GM18505 (cell line): ENCODE measurements at regions not wholly inside any gene's neighbourhood (a gene's known extent, or its start where the extent isn't known, plus 50 kb on each side); places are given as distances from the start of the nearest gene placed in this dataset.
"Not testable (repeated sequence)": the region's sequence is repeated elsewhere in the genome, so short reads cannot be mapped to it uniquely, and the experiment has no call there.

ENCODE experiments used
- ATAC-seq: cut with Tn5 transposase; IDR thresholded peaks from one replicate; pipeline ENCODE4 v1.9.1; 2021; ENCODE audit not compliant: unreplicated experiment
- POLR2A ChIP-seq: IDR thresholded peaks from 4 replicates; pipeline ENCODE4 v1.6.1; 2011; ENCODE audit warnings: borderline replicate concordance; ENCODE audit not compliant: insufficient read depth, insufficient read length; ENCODE audit errors: extremely low read depth

GRCh38 chr13:72622546-72622945, 104.9 kb downstream of the MZT1 start:
- ATAC-seq: no peak
- no peak for TF ChIP-seq POLR2A

- TF ChIP-seq POLR2A: no peak
These were observed 106.6 kb downstream of the MZT1 start for GRCh38 chr13:72620874-72621273.

GRCh38 chr13:72617951-72618350, 109.5 kb downstream of the MZT1 start:
- no peak for ATAC-seq
- no peak for TF ChIP-seq POLR2A

More at GRCh38 chr13:72620874-72621273, 106.6 kb downstream of the MZT1 start:
- no peak for ATAC-seq

- ATAC-seq: no peak
- TF ChIP-seq POLR2A: no peak
These were observed 110.2 kb downstream of the MZT1 start for GRCh38 chr13:72617186-72617585.

- ATAC-seq: not testable (repeated sequence)
These were observed 117.1 kb downstream of the MZT1 start for GRCh38 chr13:72610251-72610891.

GRCh38 chr13:72599178-72599743, 128.2 kb downstream of the MZT1 start:
- TF ChIP-seq POLR2A: no peak
- no peak for ATAC-seq

- TF ChIP-seq POLR2A: no peak
- ATAC-seq: no peak
These were observed 137.2 kb downstream of the MZT1 start for GRCh38 chr13:72590091-72590740.

GRCh38 chr13:72586518-72586917, 140.9 kb downstream of the MZT1 start:
- no peak for TF ChIP-seq POLR2A
- no peak for ATAC-seq

GRCh38 chr13:72585254-72585653, 142.2 kb downstream of the MZT1 start:
- no peak for ATAC-seq
- no peak for TF ChIP-seq POLR2A

- ATAC-seq: no peak
- no peak for TF ChIP-seq POLR2A
These were observed 156.2 kb downstream of the MZT1 start for GRCh38 chr13:72571191-72571590.

GRCh38 chr13:72570019-72570418, 157.4 kb downstream of the MZT1 start:
- ATAC-seq: peak; percentile 66
- no peak for TF ChIP-seq POLR2A

GRCh38 chr13:72567566-72567965, 159.9 kb downstream of the MZT1 start:
- no peak for TF ChIP-seq POLR2A
- ATAC-seq: no peak

- no peak for TF ChIP-seq POLR2A
- no peak for ATAC-seq
These were observed 160.9 kb downstream of the MZT1 start for GRCh38 chr13:72566526-72566925.

- ATAC-seq: no peak
- no peak for TF ChIP-seq POLR2A
These were observed 161.5 kb downstream of the MZT1 start for GRCh38 chr13:72565893-72566292.

- TF ChIP-seq POLR2A: no peak
- no peak for ATAC-seq
These were observed 164.7 kb downstream of the MZT1 start for GRCh38 chr13:72562686-72563085.

GRCh38 chr13:72561791-72562190, 165.6 kb downstream of the MZT1 start:
- no peak for TF ChIP-seq POLR2A
- ATAC-seq: no peak
